CD4-positive, alpha-beta T cell treated with Interleukin-21 for 1 hour (primary cell): ENCODE measurements at regions not wholly inside any gene's neighbourhood (a gene's known extent, or its start where the extent isn't known, plus 50 kb on each side); places are given as distances from the start of the nearest gene placed in this dataset.
"Not testable (repeated sequence)": the region's sequence is repeated elsewhere in the genome, so short reads cannot be mapped to it uniquely, and the experiment has no call there.

Source experiments
- DNase-seq: peaks from one replicate; pipeline ENCODE4 v3.0.0-alpha.2; 2020

GRCh38 chr5:66234241-66234640 lies 90.1 kb downstream of the SREK1 start:
- no peak for DNase-seq

GRCh38 chr5:66238435-66238834 lies 94.3 kb downstream of the SREK1 start:
- DNase-seq = no peak

- DNase-seq = no peak
Measured at GRCh38 chr5:66239034-66239433, 94.9 kb downstream of the SREK1 start.

GRCh38 chr5:66241136-66241825 lies 97.2 kb downstream of the SREK1 start:
- DNase-seq = no peak

GRCh38 chr5:66242050-66242715 lies 98.1 kb downstream of the SREK1 start:
- DNase-seq = no peak

- no peak for DNase-seq
Measured at GRCh38 chr5:66246608-66247007, 102.5 kb downstream of the SREK1 start.

- DNase-seq = no peak
Measured at GRCh38 chr5:66247176-66247960, 103.3 kb downstream of the SREK1 start.

- DNase-seq = no peak
Measured at GRCh38 chr5:66248874-66249273, 104.8 kb downstream of the SREK1 start.

GRCh38 chr5:66249920-66250319 lies 105.8 kb downstream of the SREK1 start:
- DNase-seq = no peak

GRCh38 chr5:66252849-66253248 lies 108.7 kb downstream of the SREK1 start:
- no peak for DNase-seq

- no peak for DNase-seq
Measured at GRCh38 chr5:66255714-66256113, 111.6 kb downstream of the SREK1 start.

GRCh38 chr5:66273121-66273520 lies 129.0 kb downstream of the SREK1 start:
- DNase-seq = no peak

- DNase-seq = no peak
Measured at GRCh38 chr5:66276986-66277385, 132.9 kb downstream of the SREK1 start.

- DNase-seq = no peak
Measured at GRCh38 chr5:66277981-66278380, 133.9 kb downstream of the SREK1 start.

- no peak for DNase-seq
Measured at GRCh38 chr5:66281294-66281693, 137.2 kb downstream of the SREK1 start.

- no peak for DNase-seq
Measured at GRCh38 chr5:66284588-66285342, 140.7 kb downstream of the SREK1 start.

- DNase-seq = no peak
Measured at GRCh38 chr5:66285343-66285922, 141.3 kb downstream of the SREK1 start.

GRCh38 chr5:66291771-66292170 lies 147.7 kb downstream of the SREK1 start:
- no peak for DNase-seq

- not testable (repeated sequence) for DNase-seq
Measured at GRCh38 chr5:66293851-66294250, 149.8 kb downstream of the SREK1 start.

- no peak for DNase-seq
Measured at GRCh38 chr5:66299463-66299862, 155.4 kb downstream of the SREK1 start.

GRCh38 chr5:66302344-66302743 lies 158.2 kb downstream of the SREK1 start:
- no peak for DNase-seq

GRCh38 chr5:66306105-66306843 lies 162.2 kb downstream of the SREK1 start:
- peak; percentile 38 for DNase-seq
